GM19397 (cell line): ENCODE measurements at regions not wholly inside any gene's neighbourhood (a gene's known extent, or its start where the extent isn't known, plus 50 kb on each side); places are given as distances from the start of the nearest gene placed in this dataset.

ENCODE experiments used
- ATAC-seq: cut with Tn5 transposase; IDR thresholded peaks from one replicate; pipeline ENCODE4 v1.9.1; 2021; ENCODE audit warnings: mild to moderate bottlenecking, moderate library complexity; ENCODE audit not compliant: unreplicated experiment

GRCh38 chr2:51237626-51238271, 205.8 kb upstream of the NRXN1 start:
- no peak for ATAC-seq

- no peak for ATAC-seq
Observed at GRCh38 chr2:51232027-51232426, 200.1 kb upstream of the NRXN1 start.

- no peak for ATAC-seq
Observed at GRCh38 chr2:51231071-51231470, 199.1 kb upstream of the NRXN1 start.

- ATAC-seq: no peak
Observed at GRCh38 chr2:51225377-51225776, 193.4 kb upstream of the NRXN1 start.

- no peak for ATAC-seq
Observed at GRCh38 chr2:51224790-51225189, 192.9 kb upstream of the NRXN1 start.

- ATAC-seq: no peak
Observed at GRCh38 chr2:51222106-51222505, 190.2 kb upstream of the NRXN1 start.

- ATAC-seq: no peak
Observed at GRCh38 chr2:51220606-51221005, 188.7 kb upstream of the NRXN1 start.

- ATAC-seq: no peak
Observed at GRCh38 chr2:51220080-51220479, 188.1 kb upstream of the NRXN1 start.

- no peak for ATAC-seq
Observed at GRCh38 chr2:51219468-51219867, 187.5 kb upstream of the NRXN1 start.

- ATAC-seq: no peak
Observed at GRCh38 chr2:51218047-51218446, 186.1 kb upstream of the NRXN1 start.

GRCh38 chr2:51213826-51214225, 181.9 kb upstream of the NRXN1 start:
- ATAC-seq: no peak

- no peak for ATAC-seq
Observed at GRCh38 chr2:51212374-51212773, 180.4 kb upstream of the NRXN1 start.

GRCh38 chr2:51208521-51208920, 176.6 kb upstream of the NRXN1 start:
- no peak for ATAC-seq

GRCh38 chr2:51201295-51201694, 169.4 kb upstream of the NRXN1 start:
- ATAC-seq: no peak

GRCh38 chr2:51194656-51195055, 162.7 kb upstream of the NRXN1 start:
- ATAC-seq: no peak

GRCh38 chr2:51170273-51170672, 138.3 kb upstream of the NRXN1 start:
- no peak for ATAC-seq

GRCh38 chr2:51165534-51166260, 133.8 kb upstream of the NRXN1 start:
- no peak for ATAC-seq

- no peak for ATAC-seq
Observed at GRCh38 chr2:51158251-51158650, 126.3 kb upstream of the NRXN1 start.

GRCh38 chr2:51153236-51153635, 121.3 kb upstream of the NRXN1 start:
- ATAC-seq: no peak

- no peak for ATAC-seq
Observed at GRCh38 chr2:51151490-51152140, 119.7 kb upstream of the NRXN1 start.

GRCh38 chr2:51149725-51150124, 117.8 kb upstream of the NRXN1 start:
- no peak for ATAC-seq

GRCh38 chr2:51145761-51146160, 113.8 kb upstream of the NRXN1 start:
- ATAC-seq: no peak
